ENCODE measurements at regions not wholly inside any gene's neighbourhood (a gene's known extent, or its start where the extent isn't known, plus 50 kb on each side); places are given as distances from the start of the nearest gene placed in this dataset.

GRCh38 chr15:29386523-29386922 lies 116.9 kb upstream of the NSMCE3 start:
- TF ChIP-seq CTCF (IDR thresholded peaks at IDR 0.05), result no peak
- no peak for TF ChIP-seq POLR2A (IDR thresholded peaks at IDR 0.05)

Measured in vagina (tissue), 2 donors.